Spleen (tissue), 3 donors: ENCODE measurements at regions not wholly inside any gene's neighbourhood (a gene's known extent, or its start where the extent isn't known, plus 50 kb on each side); places are given as distances from the start of the nearest gene placed in this dataset.

ENCODE experiments used
- POLR2A ChIP-seq, 3 donors: fragments of 450-650 bp; IDR thresholded peaks; one replicate each; pipeline ENCODE4 v1.5.1; 2017; ENCODE audit warnings: antibody characterized with exemption in 3 of 3, mild to moderate bottlenecking in 1 of 3
- POLR2AphosphoS5 ChIP-seq, 3 donors: sonication (generic); formaldehyde crosslinking; IDR thresholded peaks; one replicate each; pipeline ENCODE4 v1.5.1; 2017; ENCODE audit warnings: antibody characterized with exemption in 3 of 3

DNA sequence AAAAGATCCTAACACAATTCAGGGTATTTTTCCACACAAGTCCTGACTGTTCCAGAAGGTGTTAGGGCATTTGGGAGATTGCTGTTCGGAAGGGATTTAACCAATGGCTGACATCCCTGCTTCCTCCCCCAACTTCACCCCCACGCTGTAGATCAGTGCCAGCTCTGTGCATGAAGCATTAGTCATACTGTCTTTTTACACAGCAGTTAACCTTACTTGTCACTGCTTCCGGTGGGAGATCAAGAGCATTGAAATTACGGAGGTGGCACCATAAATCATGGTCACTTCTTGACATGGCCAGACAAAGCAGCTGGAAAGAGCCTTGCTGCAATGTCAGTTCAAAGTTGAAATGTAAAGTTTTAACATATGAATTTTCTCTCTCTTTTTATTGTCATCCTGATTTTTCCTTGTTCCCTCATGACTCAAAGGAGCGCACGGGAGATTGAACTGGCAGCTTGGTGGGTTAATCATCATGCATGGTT, 70.2 kb downstream of the HRH4 start:
- TF ChIP-seq POLR2A (IDR thresholded peaks at IDR 0.05) (no peak), POLR2AphosphoS5 (IDR thresholded peaks at IDR 0.05) (no peak)
